PC-9 (cell line): ENCODE measurements at regions not wholly inside any gene's neighbourhood (a gene's known extent, or its start where the extent isn't known, plus 50 kb on each side); places are given as distances from the start of the nearest gene placed in this dataset.

Experiments used
- BruUV-seq: library from RNA; stranded (reverse); fragments of 400-500 nt; replicated peaks from 2 replicates; lab custom pipeline; 2021; lab: Mats Ljungman, UMichigan
- CTCF ChIA-PET: fragments of 300-600 bp; sonication (Branson Sonifier 250); formaldehyde crosslinking; loops from one replicate; lab custom pipeline; 2022; ENCODE audit warnings: antibody characterized with exemption; lab: Charles Lee
- POLR2A ChIA-PET: fragments of 300-600 bp; sonication (Branson Sonifier 250); formaldehyde crosslinking; loops from one replicate; lab custom pipeline; 2022; ENCODE audit warnings: antibody characterized with exemption; ENCODE audit not compliant: unreplicated experiment; lab: Charles Lee
- DNase-seq, 2 experiments: peaks; one replicate each; pipeline versions ENCODE4 v3.0.0 to v3.0.0-alpha.2; 2015 to 2022; ENCODE audit warnings: mixed read lengths in 1 of 2
- H2AFZ ChIP-seq: fragments of 200-600 bp; sonication (generic); 2 replicates; pipeline ENCODE4 v1.8.1; 2017; ENCODE audit warnings: antibody characterized with exemption
- H3F3A ChIP-seq: fragments of 200-600 bp; sonication (generic); 2 replicates; pipeline ENCODE4 v1.8.1; 2017; ENCODE audit warnings: antibody characterized with exemption, mild to moderate bottlenecking, low read depth; ENCODE audit not compliant: insufficient read depth
- H3K27ac ChIP-seq: fragments of 200-600 bp; sonication (generic); 2 replicates; pipeline ENCODE4 v1.6.1; 2016; ENCODE audit warnings: mixed run types
- H3K27me3 ChIP-seq: fragments of 200-600 bp; sonication (generic); 2 replicates; pipeline ENCODE4 v1.6.1; 2016; ENCODE audit warnings: low read depth, mixed run types; ENCODE audit not compliant: insufficient read depth
- H3K36me3 ChIP-seq: fragments of 200-600 bp; sonication (generic); 2 replicates; pipeline ENCODE4 v1.6.1; 2016; ENCODE audit warnings: low read depth, mixed run types
- H3K4me1 ChIP-seq: fragments of 200-600 bp; sonication (generic); replicated peaks from 2 replicates; pipeline ENCODE4 v1.6.1; 2016; ENCODE audit warnings: mixed run types; ENCODE audit not compliant: insufficient read depth
- H3K4me2 ChIP-seq: fragments of 200-600 bp; sonication (generic); 2 replicates; pipeline ENCODE4 v1.6.1; 2017; ENCODE audit warnings: mixed run types
- H3K4me3 ChIP-seq: fragments of 200-600 bp; sonication (generic); 2 replicates; pipeline ENCODE4 v1.6.1; 2016; ENCODE audit warnings: mixed run types
- H3K79me2 ChIP-seq: fragments of 200-600 bp; sonication (generic); 2 replicates; pipeline ENCODE4 v1.6.1; 2017; ENCODE audit warnings: low read depth, mixed run types
- H3K9me2 ChIP-seq: fragments of 200-600 bp; sonication (generic); 2 replicates; pipeline ENCODE4 v1.8.1; 2017; ENCODE audit warnings: mild to moderate bottlenecking; ENCODE audit not compliant: insufficient read depth
- H3K9me3 ChIP-seq: fragments of 200-600 bp; sonication (generic); 2 replicates; pipeline ENCODE4 v1.8.1; 2016; ENCODE audit warnings: low read depth; ENCODE audit not compliant: insufficient read depth
- H4K20me1 ChIP-seq: fragments of 200-600 bp; sonication (generic); 2 replicates; pipeline ENCODE4 v1.8.1; 2017; ENCODE audit not compliant: insufficient read depth
- CTCF ChIP-seq: fragments of 200-600 bp; sonication (generic); conservative IDR thresholded peaks from 2 replicates; pipeline ENCODE4 v1.6.1; 2017; ENCODE audit warnings: mixed run types, antibody characterized with exemption, mild to moderate bottlenecking, moderate library complexity
- EZH2 ChIP-seq: fragments of 200-600 bp; sonication (generic); IDR thresholded peaks from 2 replicates; pipeline ENCODE4 v1.8.0; 2017; ENCODE audit warnings: antibody characterized with exemption, low read depth
- intact Hi-C: fragments of 100-400 bp; cut with micrococcal nuclease; formaldehyde crosslinking; loops from one replicate; pipeline ENCODE4 v1.10.0; 2022; ENCODE audit not compliant: unreplicated experiment

GRCh38 chr7:145265180-145265579 is 429.3 kb upstream of the TPK1 start:
- Histone ChIP-seq H3K27ac (no peak overlapping the region), H3F3A (no peaks in the 10 kb centered on the region), H3K9me2 (no peaks in the 10 kb centered on the region), H3K79me2 (no peaks in the 10 kb centered on the region), H3K9me3 (no peaks in the 10 kb centered on the region), H3K4me3 (no peak overlapping the region), H3K27me3 (no peaks in the 10 kb centered on the region), H3K4me1 (no peaks in the 10 kb centered on the region), H3K4me2 (no peak overlapping the region), H3K36me3 (no peaks in the 10 kb centered on the region), H4K20me1 (no peaks in the 10 kb centered on the region), H2AFZ (no peak overlapping the region)
- BruUV-seq = no TSS peak
- TF ChIP-seq CTCF (no peak), EZH2 (no peak)
- POLR2A ChIA-PET = no interaction called here
- CTCF ChIA-PET = no interaction called here
- no peak for DNase-seq
- intact Hi-C loops = no loop called here

DNA sequence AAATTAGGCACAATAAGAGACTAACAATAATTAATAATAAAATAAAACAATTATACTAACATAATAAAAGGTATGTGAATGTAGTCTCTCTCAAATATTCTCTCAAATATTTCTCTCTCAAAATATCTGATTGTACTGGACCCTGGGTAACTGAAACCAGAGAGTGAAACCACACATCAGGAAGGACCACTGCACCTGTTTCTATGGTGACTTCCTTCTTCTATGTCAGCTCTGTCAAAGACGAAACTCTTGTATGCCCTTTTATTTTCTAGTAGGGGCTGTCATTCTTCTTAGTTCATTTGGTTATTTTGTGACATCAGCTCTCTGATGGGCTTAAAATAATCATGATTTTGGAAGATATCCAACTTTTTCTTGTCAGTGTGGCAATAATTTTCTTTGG is 428.0 kb upstream of the TPK1 start:
- POLR2A ChIA-PET = no interaction called here
- Histone ChIP-seq H3K27me3 (no peaks in the 10 kb centered on the region), H3K27ac (no peak overlapping the region), H4K20me1 (no peaks in the 10 kb centered on the region), H3K4me3 (no peak overlapping the region), H3K79me2 (no peaks in the 10 kb centered on the region), H3K9me3 (no peaks in the 10 kb centered on the region), H3K9me2 (no peaks in the 10 kb centered on the region), H3K4me1 (no peaks in the 10 kb centered on the region), H3K4me2 (no peak overlapping the region), H3K36me3 (no peaks in the 10 kb centered on the region), H3F3A (no peaks in the 10 kb centered on the region), H2AFZ (no peak overlapping the region)
- CTCF ChIA-PET = no interaction called here
- BruUV-seq = no TSS peak
- no peak for DNase-seq
- intact Hi-C loops = no loop called here
- no peak for TF ChIP-seq CTCF
- TF ChIP-seq EZH2 = no peak

DNA sequence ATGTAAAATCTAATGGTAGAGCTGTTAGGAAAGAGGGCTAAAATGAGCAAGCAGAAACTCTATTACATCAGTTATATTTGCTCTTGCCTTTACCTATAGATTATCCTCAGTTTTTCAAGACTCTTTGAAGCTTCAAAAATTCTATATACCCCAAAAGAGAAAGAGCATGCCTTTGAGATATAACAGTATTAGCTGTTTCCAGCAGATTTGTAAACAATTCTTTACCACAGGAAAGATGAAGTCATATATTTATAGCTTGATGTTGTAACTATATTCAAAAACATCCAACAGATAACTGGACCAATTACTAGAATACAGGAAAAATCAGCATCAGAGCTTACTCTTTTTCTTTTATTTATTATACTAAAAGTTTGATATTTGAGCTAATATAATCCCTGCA is 416.2 kb upstream of the TPK1 start:
- intact Hi-C loops = no loop called here
- Histone ChIP-seq H3K4me1 (no peaks in the 10 kb centered on the region), H2AFZ (no peak overlapping the region), H3K27me3 (no peaks in the 10 kb centered on the region), H3F3A (no peaks in the 10 kb centered on the region), H3K4me3 (no peak overlapping the region), H3K9me3 (no peaks in the 10 kb centered on the region), H3K9me2 (no peaks in the 10 kb centered on the region), H3K79me2 (no peaks in the 10 kb centered on the region), H3K27ac (no peak overlapping the region), H4K20me1 (no peaks in the 10 kb centered on the region), H3K4me2 (no peak overlapping the region), H3K36me3 (no peaks in the 10 kb centered on the region)
- no peak for DNase-seq
- TF ChIP-seq CTCF (no peak), EZH2 (no peak)
- no TSS peak for BruUV-seq
- POLR2A ChIA-PET = no interaction called here
- CTCF ChIA-PET = no interaction called here
